Fibroblast of skin of left quadriceps (primary cell): ENCODE measurements at regions not wholly inside any gene's neighbourhood (a gene's known extent, or its start where the extent isn't known, plus 50 kb on each side); places are given as distances from the start of the nearest gene placed in this dataset.
"Not testable (repeated sequence)": the region's sequence is repeated elsewhere in the genome, so short reads cannot be mapped to it uniquely, and the experiment has no call there.

ENCODE experiments used
- DNase-seq, 2 experiments: peaks; one replicate each; pipeline ENCODE4 v3.0.0-alpha.2; 2013; ENCODE audit warnings: low read depth in 2 of 2

GRCh38 chr1:238379446-238379845 lies 488.7 kb upstream of the ZP4 start:
- not testable (repeated sequence) for DNase-seq

GRCh38 chr1:238377280-238377919 lies 486.7 kb upstream of the ZP4 start:
- no peak for DNase-seq

- no peak for DNase-seq
These were observed 479.9 kb upstream of the ZP4 start for GRCh38 chr1:238370599-238370998.

GRCh38 chr1:238364214-238364892 lies 473.6 kb upstream of the ZP4 start:
- DNase-seq = no peak

- no peak for DNase-seq
These were observed 469.8 kb upstream of the ZP4 start for GRCh38 chr1:238360474-238360873.

- no peak for DNase-seq
These were observed 459.7 kb upstream of the ZP4 start for GRCh38 chr1:238350471-238350870.

- DNase-seq = no peak
These were observed 455.6 kb upstream of the ZP4 start for GRCh38 chr1:238346340-238346739.

GRCh38 chr1:238345837-238346236 lies 455.1 kb upstream of the ZP4 start:
- no peak for DNase-seq

- DNase-seq = no peak
These were observed 453.1 kb upstream of the ZP4 start for GRCh38 chr1:238343852-238344251.

GRCh38 chr1:238341395-238341794 lies 450.7 kb upstream of the ZP4 start:
- DNase-seq = no peak

- no peak for DNase-seq
These were observed 450.3 kb upstream of the ZP4 start for GRCh38 chr1:238340989-238341388.

GRCh38 chr1:238336531-238336930 lies 445.8 kb upstream of the ZP4 start:
- DNase-seq = no peak

- DNase-seq = no peak
These were observed 443.4 kb upstream of the ZP4 start for GRCh38 chr1:238334170-238334569.

GRCh38 chr1:238331557-238331956 lies 440.8 kb upstream of the ZP4 start:
- DNase-seq = no peak

GRCh38 chr1:238329671-238330070 lies 438.9 kb upstream of the ZP4 start:
- DNase-seq = no peak

GRCh38 chr1:238327033-238327432 lies 436.3 kb upstream of the ZP4 start:
- not testable (repeated sequence) for DNase-seq

GRCh38 chr1:238326479-238326878 lies 435.8 kb upstream of the ZP4 start:
- DNase-seq = not testable (repeated sequence)

GRCh38 chr1:238324211-238324864 lies 433.6 kb upstream of the ZP4 start:
- no peak for DNase-seq

GRCh38 chr1:238323490-238323889 lies 432.8 kb upstream of the ZP4 start:
- DNase-seq = no peak

GRCh38 chr1:238319957-238320356 lies 429.2 kb upstream of the ZP4 start:
- no peak for DNase-seq

GRCh38 chr1:238318294-238319110 lies 427.8 kb upstream of the ZP4 start:
- DNase-seq = no peak

GRCh38 chr1:238312969-238313368 lies 422.2 kb upstream of the ZP4 start:
- DNase-seq = no peak
